NCI-H1105 (cell line): ENCODE measurements at regions not wholly inside any gene's neighbourhood (a gene's known extent, or its start where the extent isn't known, plus 50 kb on each side); places are given as distances from the start of the nearest gene placed in this dataset.
"Not testable (repeated sequence)": the region's sequence is repeated elsewhere in the genome, so short reads cannot be mapped to it uniquely, and the experiment has no call there.

ENCODE experiments used
- DNase-seq: peaks from one replicate; lab custom pipeline; 2025; lab: John Stamatoyannopoulos, UW

GRCh38 chr9:107571148-107571547 is 81.6 kb upstream of the KLF4 start:
- no peak for DNase-seq

GRCh38 chr9:107569174-107569573 is 79.6 kb upstream of the KLF4 start:
- no peak for DNase-seq

- DNase-seq = not testable (repeated sequence)
Observed at GRCh38 chr9:107568406-107568805, 78.8 kb upstream of the KLF4 start.

DNA sequence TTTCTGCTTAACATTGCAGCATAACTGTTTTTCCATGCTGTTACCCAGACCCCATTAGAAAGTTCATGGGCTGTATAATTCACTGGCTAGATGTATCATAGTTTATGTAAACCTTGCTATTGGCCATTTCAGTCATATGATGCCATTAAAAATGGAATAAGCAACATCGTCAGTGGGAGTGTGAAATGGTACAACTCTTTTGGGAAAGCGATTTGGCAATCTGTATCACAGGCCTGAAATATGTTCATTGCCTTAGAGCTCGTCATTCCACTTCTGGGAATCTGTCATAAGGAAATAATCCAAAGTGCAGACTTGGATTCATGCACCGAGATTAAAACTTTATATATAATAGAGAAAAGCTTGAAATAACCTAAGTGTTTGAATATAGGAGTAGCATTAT is 77.9 kb upstream of the KLF4 start:
- DNase-seq = no peak

DNA sequence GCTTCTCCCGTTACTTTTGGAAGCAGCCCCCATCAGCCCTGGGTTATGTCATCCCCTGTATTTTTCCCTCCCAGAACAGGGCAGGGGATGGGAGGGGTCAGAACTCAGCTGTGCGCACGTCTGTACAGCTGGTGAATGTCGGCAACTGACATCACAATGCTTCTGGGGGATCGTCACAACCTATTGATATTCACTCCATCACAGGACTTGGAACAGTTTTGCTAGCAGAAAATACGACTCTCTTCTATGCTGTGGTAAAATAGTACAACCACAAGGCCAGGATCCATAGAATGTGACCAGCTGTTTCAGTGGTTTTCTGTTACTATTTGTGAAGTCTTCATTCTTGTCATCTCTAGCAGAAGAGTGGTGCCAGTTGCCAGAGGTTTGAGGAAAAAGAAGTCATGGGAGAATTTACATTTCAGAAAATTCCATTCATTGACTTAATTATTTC is 77.1 kb upstream of the KLF4 start:
- DNase-seq = no peak

DNA sequence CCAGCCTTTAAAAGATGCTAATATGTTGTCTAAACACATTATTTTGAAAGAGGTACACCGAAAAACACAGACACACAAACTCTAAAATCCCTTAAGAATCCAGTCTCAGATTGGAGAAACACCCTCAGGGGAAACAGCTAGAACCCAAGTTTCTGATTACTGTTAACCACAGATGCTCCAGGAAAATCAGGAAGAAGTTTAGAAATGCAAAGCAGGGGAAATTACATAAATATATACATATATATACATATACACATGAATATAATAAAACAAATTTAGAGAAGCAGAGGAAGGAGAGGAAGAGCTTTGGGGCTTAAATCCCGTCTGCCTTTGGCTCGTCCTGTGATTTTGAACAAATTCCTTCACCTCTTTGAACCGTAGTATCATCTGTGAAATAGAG is 73.2 kb upstream of the KLF4 start:
- DNase-seq = no peak

DNA sequence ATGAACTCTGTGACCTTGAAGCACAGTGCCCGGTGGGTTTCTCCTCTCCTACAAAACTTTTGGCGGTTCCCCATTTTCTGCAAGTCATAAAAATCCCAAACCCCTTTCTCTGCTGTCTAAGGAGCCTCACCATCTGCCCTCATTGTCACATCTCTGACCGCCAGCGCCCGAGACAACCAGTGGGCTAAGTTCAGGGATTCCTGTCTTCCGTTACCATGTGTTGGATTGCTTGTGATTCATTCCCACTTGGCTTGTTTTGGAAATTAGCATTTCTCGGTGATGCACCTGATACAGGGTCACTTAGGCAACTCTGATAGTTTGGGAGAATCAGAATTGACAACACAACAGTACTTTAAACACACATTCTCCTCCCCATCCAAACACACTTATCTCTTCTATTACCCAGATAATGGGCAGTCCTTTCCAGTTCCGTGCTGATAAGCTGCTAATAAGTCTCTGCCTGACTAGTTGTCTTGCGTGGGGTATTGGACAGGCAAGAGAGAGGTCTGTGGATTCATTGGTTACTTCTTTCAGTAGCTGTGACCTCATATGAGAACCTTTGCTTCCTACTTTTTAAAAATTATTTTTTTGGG is 70.0 kb upstream of the KLF4 start:
- no peak for DNase-seq

DNA sequence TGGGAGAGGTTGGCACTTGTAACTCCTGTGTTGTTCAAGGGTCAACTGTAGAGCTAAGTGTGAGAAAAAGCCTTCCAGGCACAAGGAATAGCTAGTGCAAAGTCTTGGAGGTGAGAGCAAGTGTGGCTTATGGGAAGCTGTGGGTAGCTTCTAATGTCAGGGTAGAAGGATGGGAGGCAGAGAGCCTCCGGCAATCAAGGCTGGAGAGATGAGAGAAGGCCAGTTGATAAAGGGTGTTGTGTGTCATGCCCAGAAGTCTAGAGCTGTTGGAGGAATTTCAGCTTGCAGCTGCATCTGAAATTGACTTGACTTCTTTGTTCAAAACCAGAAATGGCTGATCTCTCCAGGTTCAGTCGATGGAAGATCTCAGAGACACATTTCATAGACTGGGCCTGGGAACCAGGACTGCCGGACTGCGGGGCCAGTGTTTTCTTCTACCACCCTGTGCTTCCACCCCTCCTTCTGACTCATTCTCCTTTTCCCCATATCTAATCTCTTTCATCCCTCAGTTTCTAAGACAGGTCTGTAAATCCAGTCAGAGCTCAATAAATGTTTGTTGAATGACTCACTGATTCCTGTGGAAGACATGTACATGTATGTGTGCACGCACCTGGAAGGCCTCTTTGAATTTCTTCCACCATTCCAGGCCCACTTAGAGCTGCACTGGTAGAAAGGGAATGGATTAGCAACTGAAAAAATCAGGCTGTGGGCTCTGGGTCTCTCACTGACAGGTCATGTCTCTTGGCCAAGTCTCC is 67.8 kb upstream of the KLF4 start:
- no peak for DNase-seq

DNA sequence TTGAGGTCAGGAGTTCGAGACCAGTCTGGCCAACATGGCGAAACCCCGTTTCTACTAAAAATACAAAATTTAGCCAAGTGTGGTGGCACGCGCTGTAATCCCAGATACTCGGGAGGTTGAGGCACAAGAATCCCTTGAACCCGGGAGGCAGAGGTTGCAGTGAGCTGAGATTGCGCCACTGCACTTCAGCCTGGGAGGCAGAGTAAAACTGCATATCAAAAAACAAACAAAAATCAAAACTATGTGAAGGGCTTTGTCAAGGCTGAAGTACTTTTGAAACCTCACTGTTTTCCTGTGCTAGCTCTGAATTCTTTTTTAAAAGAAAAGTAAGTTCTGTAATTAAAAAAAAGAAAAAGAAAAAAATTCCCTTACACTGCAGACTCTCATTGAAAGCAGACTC is 65.1 kb upstream of the KLF4 start:
- DNase-seq = no peak

DNA sequence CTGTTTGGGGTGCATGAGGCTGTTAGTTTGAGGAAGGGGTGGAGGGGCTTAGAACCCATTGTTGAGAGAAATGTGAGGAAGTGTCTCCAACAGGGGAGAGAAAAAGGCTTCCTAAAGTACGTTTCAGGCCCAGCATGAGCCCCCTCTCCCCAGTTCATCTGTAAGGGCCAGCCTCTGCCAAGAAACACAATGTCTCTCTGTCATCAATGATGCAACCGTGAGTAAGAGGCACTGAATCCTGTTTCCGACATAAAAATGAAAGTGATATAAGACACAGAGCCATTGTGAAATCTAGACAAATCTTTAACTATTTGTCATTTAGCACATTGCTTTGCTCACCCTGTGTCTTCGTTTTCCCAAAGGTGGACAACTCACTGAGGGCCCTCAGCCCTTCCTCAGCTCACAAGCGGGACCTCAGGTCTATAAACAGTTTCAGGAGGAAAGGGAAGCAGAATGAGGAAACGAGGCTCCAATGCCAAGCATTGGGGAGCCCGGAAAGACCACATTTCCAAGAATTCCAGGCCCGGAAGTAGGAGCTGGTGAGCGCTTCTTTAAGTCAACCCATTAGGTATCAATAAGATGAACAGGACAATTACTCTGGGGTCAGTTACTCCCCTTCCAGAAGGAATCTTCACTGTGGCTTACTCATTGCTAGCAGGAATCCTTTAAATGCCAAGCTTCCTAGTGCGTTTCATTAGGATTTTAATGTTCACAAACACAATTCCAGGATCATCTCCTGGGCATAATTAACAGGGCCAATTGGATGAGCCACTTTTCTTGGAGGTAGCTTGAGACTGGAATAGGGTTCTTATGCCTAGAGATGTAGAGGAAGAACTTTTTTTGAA is 59.0 kb upstream of the KLF4 start:
- no peak for DNase-seq

DNA sequence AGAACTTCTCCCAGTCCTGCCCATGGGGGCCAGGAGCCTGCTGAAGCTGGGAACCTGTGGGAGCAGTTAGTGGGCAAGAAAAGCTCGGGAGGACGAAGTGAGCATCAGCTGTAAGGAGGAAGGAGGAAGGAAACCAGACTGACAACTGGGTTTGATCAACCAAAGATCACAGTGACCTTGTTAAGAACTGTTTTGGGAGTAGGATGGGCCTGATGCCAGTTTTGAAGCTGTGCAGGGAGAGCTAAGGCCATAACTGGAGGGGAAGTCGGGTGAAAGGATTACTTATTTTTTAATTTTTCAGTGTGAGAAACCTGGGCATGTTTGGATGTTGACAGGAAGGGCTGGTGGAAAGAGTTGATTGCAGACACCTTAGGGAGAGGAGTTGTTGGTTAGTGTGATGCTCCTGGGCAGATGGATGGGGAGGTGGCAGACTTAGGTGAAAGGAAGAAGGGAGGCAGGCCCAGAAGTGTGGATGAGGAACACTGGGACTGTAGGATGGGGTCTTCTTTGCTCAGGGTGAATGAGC is 58.3 kb upstream of the KLF4 start:
- no peak for DNase-seq

DNA sequence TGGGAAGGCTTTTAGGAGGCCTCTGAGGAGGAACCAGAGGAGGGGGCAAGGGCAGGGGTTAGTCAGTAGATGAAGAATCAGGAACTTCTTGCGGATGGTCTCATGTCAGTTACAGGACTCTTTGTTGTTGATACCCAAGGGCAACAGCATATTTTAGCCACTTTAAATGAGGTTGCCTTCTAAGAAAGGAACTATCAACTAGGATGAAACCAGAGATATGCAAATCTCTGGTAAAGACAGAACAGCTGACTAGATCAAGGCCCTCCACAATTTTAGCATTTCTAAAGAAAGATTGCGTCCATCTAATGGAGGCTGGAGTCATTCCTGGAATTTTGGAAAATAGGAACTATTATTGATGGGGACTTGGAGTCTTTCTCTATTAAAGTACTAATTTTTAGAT is 57.7 kb upstream of the KLF4 start:
- DNase-seq = no peak

GRCh38 chr9:107546859-107547258 is 57.3 kb upstream of the KLF4 start:
- DNase-seq = no peak

- no peak for DNase-seq
Observed at GRCh38 chr9:107545036-107545435, 55.5 kb upstream of the KLF4 start.

DNA sequence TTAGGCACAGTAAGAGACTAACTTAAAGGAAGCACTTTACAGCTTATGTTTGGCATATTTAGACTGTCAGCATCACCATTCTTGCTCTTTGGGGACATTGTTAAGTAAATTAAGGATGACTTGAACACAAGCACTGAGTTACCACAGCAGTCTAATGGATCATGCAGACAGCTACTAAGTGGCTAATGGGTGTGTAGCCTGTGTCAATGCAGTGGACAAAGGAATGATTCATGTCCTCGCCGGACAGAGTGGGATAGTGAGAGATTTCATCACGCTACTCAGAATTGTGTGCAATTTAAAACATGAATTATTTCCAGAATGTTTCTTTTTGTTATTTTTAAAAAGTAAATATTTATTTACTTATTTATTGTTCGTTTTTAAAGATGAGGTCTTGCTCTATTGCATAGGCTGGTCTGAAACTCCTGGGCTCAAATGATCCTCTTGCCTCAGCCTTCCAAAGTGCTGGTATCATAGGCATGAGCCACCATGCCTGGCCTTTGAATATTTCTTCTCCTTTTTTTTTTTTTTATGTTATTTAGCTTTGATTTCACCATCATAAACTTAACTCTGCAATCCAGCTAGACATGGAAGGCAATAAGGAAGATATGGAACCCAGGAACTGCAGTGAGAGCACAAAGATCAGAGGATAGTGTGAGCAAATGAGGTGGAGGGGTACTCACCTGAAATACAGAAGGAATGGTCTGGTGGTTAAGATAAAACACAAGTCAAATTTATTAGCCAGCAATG is 53.0 kb upstream of the KLF4 start:
- no peak for DNase-seq

- DNase-seq = no peak
Observed at GRCh38 chr9:107541523-107541922, 52.0 kb upstream of the KLF4 start.

GRCh38 chr9:107540164-107540561 is 50.6 kb upstream of the KLF4 start:
- DNase-seq = no peak

DNA sequence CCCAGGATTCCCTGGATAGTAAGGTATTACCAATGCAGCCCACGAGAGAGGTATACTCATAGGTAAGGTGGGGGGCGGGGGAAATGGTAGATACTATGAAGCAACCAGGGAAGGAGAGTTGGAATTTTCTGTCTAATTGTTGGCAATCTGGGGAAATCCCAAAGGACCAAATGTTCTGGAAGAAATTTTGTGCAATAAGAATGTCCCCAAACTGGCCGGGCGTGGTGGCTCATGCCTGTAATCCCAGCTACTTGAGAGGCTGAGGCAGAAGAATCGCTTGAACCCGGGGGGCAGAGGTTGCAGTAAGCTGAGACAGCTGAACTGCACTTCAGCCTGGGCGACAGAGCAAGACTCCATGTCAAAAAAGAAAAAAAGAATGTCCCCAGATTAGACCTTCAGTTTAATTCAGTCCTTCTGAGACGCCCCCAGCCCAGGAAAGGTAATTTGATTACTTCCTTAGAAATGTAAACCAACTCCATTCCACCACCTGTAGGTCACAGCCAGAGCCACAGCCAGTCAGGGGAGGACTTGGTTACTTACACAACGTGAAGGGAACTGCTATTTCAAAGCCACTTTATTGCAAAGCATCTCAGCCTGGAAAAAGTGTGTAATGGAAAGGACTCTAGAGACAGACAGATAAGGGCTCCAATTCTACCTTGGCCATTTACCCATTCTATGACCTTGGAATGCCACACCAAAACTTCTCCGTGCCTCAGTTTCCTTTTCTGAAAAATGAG is 50.0 kb upstream of the KLF4 start:
- DNase-seq = no peak
